ENCODE measurements at regions not wholly inside any gene's neighbourhood (a gene's known extent, or its start where the extent isn't known, plus 50 kb on each side); places are given as distances from the start of the nearest gene placed in this dataset.
A peak's percentile ranks its signal among the peaks of the same experiment; 100 is the strongest.

DNA sequence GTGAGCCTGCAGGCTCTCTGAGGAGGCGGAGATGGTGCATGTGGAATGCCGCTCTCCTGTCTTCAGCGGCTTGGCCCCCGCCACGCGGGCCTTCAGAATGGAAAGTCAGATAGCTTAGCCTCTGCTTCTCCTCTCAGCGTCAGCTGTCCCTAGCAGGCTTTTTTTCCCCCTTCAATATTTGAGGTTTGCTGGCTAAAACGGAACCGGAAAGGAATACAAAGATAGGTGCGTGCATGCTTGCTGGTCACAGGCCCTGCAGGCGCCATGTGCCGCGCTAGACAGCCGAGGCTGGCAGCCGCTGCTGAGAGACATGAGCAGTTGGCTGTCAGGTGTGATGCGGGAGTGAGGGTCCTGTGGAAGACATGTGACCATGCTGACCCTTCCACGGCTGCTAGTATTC lies 161.2 kb upstream of the COBL start:
- intact Hi-C loops (cut with DNase I), result no loop called here
- no peak for DNase-seq
- ATAC-seq, result no peak

DNA sequence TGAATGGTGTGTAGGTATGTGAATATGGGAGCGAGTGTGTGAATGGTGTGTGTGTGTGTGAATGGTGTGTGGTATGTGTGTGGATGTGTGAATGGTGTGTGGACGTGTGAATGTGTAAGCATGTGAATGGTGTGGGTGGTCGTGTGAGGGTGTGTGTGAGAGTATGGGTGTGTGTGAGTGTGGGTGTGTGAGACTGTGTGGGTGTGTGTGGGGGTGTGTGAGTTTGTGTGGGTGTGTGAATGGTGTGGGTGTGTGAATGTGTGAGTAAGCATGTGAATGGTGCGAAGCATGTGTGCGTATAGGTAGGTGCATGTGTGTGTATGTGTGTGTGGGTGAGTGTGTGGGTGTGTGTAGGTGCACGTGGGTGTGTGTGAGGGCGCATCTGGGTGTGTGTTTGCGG lies 160.7 kb upstream of the COBL start:
- no peak for DNase-seq
- intact Hi-C loops (cut with DNase I), result no loop called here
- ATAC-seq, result no peak

DNA sequence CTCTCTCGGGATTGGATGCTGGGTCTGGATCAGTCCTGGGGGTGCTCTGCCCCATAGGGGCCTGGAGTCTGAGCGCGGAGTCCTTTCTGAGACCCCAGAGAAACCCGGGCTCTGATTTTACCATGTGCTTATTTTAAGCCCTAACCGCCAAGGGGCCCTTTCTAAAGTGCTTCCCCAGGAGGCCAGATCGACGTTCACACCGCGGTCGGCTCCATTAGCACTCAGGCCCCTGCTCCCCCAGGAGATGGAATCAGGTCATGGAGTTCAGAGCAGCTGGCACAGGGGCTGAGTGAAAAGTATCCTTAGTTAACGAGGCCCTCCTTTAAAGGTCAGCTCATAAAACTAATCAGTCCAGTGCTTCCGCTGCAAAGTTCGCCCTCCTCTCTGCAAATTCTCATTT lies 159.4 kb upstream of the COBL start:
- intact Hi-C loops (cut with DNase I), result no loop called here
- DNase-seq, result no peak
- no peak for ATAC-seq

DNA sequence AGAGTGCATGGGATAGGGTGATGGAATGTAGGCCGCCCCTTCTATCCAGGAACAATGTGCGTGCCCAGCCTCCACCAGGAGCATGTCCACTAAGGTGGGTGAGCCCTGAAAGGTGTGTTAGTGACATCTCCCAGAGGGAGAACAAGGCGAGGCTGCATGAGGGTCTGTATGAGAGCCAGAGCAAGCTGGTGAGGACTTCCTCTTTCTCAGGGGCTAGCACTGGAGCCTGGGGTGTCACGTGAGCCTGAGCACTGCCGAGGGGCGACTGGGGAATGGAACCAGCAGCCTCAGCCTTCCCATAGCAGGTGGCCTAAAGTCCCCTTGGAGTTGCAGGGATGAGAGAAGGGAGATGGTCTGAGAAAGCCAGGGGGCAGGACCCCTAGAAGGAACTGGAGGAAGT lies 156.3 kb upstream of the COBL start:
- DNase-seq (no peak), ATAC-seq (no peak)
- intact Hi-C loops (cut with DNase I), result no loop called here

DNA sequence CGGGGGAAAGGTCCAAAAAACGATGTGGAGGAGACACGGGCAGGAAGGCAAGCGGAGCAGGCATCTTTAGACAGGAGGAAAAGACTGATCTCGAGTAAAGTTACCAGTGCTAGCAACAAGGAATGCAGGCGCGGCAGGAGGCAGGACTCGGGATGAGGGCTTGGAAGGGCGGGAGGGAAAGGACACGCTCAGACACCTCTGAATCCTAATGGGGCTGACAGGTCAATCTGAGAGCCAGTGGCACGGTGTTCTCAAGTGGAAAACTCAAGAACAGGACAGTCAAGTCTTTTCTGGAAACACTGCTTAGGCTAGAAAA lies 155.3 kb upstream of the COBL start:
- ATAC-seq, result no peak
- DNase-seq, result no peak
- intact Hi-C loops (cut with DNase I), result no loop called here

DNA sequence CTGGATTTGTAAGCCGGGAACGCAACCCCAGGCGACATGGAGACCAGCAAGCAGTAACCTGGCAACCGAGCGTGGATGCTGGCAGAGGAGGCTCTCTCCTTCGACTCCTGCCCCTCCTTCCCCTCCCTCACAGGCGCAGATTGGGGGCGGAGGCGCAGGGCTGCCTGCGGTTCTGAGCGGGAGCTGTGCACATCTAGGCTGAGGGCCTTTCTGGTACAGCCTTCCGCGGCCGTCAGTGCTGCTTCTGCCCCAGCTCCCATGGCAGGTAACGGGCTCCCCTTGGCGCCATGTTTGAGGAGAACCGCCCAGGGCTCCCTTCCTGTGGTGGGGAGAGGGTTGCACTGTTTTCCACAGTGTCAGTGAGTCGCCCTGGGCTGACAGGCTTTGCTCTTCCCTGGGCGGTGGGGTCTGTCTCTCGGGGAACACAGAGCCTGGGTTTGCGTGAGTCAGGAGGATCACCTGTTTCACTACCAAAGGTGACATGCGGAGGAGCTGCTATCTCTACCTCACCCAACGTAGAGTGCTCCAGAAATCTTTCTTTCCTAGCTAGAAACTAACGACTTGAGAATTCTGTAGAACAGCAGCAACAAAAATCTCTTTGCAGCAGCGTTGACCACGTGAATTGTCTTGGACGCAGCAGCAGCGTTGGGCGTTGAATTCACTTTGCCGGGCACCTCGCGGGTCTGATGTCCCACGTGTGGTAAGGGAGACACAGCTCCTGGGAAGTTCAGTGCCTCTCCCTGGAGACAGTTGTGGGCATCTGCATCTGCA lies 154.8 kb upstream of the COBL start:
- intact Hi-C loops (cut with DNase I), result no loop called here
- DNase-seq (no peak), ATAC-seq (peak in 1 of 2 donors; percentile 42)

- ATAC-seq, result no peak
- intact Hi-C loops (cut with DNase I), result no loop called here
- no peak for DNase-seq
Observed at GRCh38 chr7:51467384-51468017, 150.9 kb upstream of the COBL start.

DNA sequence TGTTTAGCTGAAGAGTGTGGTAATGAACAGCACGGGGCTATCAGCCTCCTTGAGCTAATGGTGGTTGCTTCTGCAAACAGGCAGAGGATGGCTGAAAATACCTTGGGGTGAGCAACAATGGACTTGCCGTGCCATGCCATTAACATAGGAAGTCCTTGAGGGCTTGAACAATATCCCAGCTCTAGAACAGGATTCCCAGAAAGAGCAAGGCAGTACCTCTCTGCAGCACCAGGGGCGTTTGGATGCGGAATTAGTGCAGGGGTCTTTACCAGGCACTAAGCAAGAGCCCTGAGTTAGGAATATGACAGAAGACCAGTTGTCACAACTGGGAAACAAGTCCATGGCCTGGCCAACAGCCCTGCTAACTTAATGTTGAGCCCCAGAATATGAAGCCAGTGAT lies 143.2 kb upstream of the COBL start:
- DNase-seq (no peak), ATAC-seq (no peak)
- intact Hi-C loops (cut with DNase I), result no loop called here

DNA sequence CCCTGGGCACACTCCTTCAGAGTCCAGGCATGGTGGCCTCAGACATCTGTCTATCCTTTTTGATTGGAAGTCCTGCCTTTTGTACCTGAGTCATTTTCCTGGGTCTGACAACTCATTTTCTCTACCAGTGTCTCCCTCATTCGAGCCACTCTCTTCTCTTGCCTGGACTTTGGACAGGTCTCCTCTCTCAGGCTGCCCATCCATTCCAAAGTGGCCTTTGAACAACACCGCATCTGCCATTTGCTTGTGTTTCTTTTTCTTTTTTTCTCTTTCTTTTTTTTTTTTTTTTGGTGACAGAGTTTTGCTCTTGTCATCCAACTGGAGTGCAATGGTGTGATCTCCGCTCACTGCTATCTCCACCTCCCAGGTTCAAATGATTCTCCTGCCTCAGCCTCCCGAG lies 142.1 kb upstream of the COBL start:
- intact Hi-C loops (cut with DNase I), result no loop called here
- no peak for DNase-seq
- ATAC-seq, result no peak

- intact Hi-C loops (cut with DNase I), result no loop called here
- DNase-seq (no peak), ATAC-seq (no peak)
Observed at GRCh38 chr7:51457079-51457478, 140.5 kb upstream of the COBL start.

DNA sequence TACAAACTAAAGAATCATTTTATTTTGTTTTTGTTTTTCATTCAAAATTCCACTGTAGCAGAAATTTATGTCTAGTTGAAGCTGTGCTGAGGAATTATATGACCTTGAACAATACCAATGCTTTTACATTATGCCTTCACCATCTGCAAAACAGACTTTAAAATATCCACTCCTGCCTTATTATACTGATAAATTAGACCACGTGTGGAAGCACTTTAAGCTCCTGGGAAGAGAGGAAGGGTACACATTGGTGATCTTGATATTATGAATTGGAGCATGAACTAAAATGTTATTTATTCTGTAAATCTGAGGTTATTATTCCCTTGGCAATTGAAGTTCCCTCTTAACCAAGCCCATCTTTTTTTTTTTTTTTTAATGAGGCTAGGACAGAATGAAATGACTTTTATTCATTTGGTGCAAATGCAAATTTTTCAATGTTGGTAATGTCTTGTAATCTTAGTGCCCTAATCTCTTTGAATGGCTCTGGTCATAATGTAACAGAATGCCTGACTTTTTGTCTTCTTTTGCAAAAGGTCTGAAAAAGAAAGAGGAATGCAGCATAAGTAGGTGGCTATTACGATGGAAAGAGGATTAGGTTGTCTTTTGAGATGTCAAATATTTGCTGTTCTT lies 139.9 kb upstream of the COBL start:
- DNase-seq (no peak), ATAC-seq (no peak)
- intact Hi-C loops (cut with DNase I), result no loop called here

DNA sequence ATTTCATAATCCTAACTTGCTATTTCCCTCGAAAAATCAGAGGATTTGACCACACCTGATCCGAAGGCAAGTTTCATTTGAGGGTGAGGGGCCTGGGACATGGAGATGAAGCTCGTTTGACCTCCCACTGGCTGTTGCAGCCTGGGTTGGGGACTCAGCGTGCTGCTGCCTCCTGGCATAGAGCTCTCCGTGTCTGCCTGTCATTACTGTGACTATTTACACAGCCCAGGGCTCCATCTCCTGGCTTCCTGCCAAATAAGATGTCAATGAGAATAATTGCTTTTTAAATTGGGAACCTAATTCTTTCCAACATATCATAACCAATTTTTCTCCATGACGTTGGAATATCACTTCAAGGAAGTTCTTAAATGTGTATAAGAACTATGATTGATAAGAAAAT lies 139.3 kb upstream of the COBL start:
- ATAC-seq (peak in 1 of 2 donors; percentile 44), DNase-seq (no peak)
- intact Hi-C loops (cut with DNase I), result no loop called here

DNA sequence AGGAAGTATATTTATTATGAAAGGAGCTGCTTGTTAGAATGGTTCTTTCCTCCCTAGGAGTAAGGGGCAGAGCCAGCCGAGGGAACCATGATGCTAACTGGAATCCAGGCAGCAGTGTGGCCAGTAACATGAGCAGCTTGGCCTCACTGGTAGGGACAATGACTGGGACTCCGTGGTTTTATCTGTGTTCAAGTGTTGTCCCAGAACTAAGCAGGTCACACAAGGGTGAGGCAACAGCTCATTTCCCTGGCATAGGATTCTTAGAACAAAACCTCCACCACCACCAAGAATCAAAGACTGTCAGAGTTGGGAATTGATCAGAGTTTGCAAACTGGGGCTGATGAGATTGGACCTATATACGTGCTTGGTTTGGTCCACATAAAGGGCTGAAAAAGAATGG lies 138.9 kb upstream of the COBL start:
- DNase-seq, result no peak
- peak; percentile 36 to 58 for ATAC-seq
- intact Hi-C loops (cut with DNase I), result no loop called here

- ATAC-seq (no peak), DNase-seq (no peak)
- intact Hi-C loops (cut with DNase I), result no loop called here
Observed at GRCh38 chr7:51455086-51455485, 138.5 kb upstream of the COBL start.

DNA sequence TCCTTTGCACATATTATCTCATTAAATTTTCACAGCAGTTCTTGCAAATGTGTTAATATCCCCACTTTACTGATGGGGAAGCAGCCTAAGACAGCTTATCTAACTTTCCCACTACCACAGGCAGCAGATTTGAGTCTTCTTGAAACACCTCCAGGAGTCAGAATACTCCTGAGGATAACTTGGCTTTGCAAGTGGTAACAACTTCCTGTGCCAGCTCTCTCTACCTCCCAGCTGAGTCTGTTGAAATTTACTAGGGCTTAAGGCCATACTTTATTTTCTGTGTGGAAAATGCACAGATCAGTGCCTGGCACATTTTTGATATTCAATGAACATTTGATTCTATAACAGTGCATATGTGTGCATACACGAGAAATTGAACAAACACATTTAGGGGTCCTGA lies 136.1 kb upstream of the COBL start:
- no peak for DNase-seq
- intact Hi-C loops (cut with DNase I), result no loop called here
- ATAC-seq, result peak in 1 of 2 donors; percentile 68

DNA sequence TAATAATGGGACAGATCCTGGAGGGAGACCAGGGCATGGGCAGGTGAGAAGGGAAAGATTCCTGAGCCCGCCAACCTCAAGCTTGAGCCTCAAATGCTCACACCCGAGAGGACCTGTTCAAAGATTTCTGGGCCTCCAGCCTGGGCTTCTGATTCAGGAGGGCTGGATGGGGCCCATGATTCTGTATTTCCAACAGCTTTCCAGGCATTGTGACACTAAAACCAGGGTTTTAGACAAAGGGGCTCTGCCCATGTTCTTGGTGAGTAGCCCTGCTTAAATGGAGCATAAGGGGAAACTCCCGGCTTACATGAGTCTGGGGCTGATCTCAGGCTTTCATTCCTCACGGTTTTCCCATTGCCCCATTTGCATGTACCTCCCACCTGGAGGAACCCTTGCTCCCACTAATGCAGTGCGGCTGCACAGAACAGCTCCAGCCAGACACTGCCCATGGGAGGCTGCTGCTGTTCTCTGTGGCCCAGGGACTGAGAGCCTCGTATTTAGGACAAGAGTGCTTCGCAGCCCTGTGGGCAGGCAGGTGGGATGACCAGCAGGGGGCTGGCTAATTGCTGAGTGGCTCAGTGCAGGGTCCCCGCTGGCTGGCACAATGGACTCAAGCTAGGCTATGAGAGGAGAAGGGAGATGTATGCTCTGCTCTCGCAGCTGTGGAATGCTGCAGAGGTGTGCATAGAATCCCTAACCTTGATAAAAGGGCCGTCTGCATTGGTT lies 135.3 kb upstream of the COBL start:
- ATAC-seq (no peak), DNase-seq (no peak)
- intact Hi-C loops (cut with DNase I), result no loop called here

DNA sequence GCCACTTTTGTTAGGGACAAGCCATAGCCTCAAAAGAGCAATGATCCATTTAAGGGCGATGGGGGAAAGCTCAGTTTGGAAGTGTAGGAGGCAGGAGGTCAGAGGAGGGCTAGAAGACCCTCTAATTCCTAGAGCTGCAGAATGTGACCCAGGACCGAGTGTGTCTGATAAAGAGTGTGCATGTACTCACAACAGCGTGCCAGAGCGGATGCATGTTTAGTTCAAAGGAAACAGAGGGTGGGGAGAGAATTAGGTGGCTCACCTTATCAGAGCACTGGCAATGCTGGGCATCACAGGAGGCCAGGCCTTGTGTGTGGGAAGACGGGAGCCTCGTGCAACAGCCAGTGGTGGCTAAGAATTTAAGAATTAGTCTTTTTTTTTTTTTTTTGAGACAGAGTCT lies 133.9 kb upstream of the COBL start:
- ATAC-seq (no peak), DNase-seq (no peak)
- intact Hi-C loops (cut with DNase I), result no loop called here

DNA sequence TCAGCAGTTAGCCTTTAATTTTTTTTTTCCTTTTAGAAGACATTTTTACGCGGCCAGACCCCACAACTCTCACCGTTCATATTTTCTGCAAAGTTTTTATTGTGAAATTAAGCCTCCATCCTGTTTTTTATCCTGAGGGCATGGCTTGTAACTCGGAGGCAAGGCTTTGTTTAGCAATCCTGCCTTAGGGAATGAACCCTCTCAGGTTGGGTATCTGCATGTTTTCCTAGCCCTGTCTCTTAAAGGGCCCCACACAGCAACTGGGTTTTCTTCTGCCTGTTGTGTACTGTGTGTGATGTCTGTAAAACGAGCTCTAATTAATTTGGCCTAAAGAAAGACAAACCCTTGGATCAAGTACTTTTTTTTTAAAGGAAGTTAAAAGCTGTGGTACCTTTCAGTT lies 130.2 kb upstream of the COBL start:
- intact Hi-C loops (cut with DNase I), result no loop called here
- no peak for DNase-seq
- no peak for ATAC-seq

- ATAC-seq, result no peak
- intact Hi-C loops (cut with DNase I), result no loop called here
- no peak for DNase-seq
Observed at GRCh38 chr7:51446356-51446755, 129.7 kb upstream of the COBL start.

DNA sequence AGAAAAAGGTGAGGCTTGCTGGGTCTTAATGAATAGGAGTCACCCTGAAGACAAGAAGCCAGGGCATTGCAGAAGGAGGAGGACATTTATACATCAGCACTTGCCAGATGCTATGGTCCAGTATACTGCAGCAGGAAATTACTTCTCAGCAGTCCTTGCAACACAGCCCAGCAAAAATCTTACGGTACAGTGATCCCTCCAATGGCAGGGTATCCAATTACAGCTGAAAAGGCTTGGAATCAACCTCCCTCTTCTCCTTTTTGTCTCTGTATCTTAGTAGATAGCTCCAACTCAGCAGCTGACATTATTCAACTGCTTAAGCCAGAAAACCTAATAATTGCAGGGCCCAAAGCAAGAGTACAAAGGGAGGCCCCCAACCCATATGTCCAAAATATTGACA lies 128.3 kb upstream of the COBL start:
- intact Hi-C loops (cut with DNase I), result no loop called here
- no peak for ATAC-seq
- DNase-seq, result no peak
